ENCODE measurements at regions not wholly inside any gene's neighbourhood (a gene's known extent, or its start where the extent isn't known, plus 50 kb on each side); places are given as distances from the start of the nearest gene placed in this dataset.

GRCh38 chr7:156458011-156458410 is 182.6 kb upstream of the RNF32 start:
- Mint-ChIP-seq H3K4me1 (no peaks in the 10 kb centered on the region), H3K9me3 (ENCODE audit: low read depth) (no peaks in the 10 kb centered on the region), H3K4me3 (no peak overlapping the region), H3K27ac (no peak overlapping the region), H3K27me3 (peaks cover 2% of the 10 kb centered on the region), H3K36me3 (no peaks in the 10 kb centered on the region)
- DNase-seq = no peak
- CTCF ChIA-PET = no interaction called here
- no peak for ATAC-seq

GRCh38 chr7:156456503-156457115 is 184.0 kb upstream of the RNF32 start:
- no peak for ATAC-seq
- H3K27ac Mint-ChIP-seq = no peak overlapping the region
- no peak for DNase-seq
- H3K4me3 Mint-ChIP-seq = no peak overlapping the region
- H3K9me3 Mint-ChIP-seq (ENCODE audit: low read depth) = no peaks in the 10 kb centered on the region
- no peaks in the 10 kb centered on the region for H3K36me3 Mint-ChIP-seq
- CTCF ChIA-PET = no interaction called here
- no peaks in the 10 kb centered on the region for H3K4me1 Mint-ChIP-seq
- peaks cover 5% of the 10 kb centered on the region for H3K27me3 Mint-ChIP-seq

GRCh38 chr7:156456032-156456431 is 184.5 kb upstream of the RNF32 start:
- no peaks in the 10 kb centered on the region for H3K36me3 Mint-ChIP-seq
- H3K9me3 Mint-ChIP-seq (ENCODE audit: low read depth) = no peaks in the 10 kb centered on the region
- H3K27ac Mint-ChIP-seq = no peak overlapping the region
- H3K4me3 Mint-ChIP-seq = no peak overlapping the region
- DNase-seq (no peak), ATAC-seq (no peak)
- peaks cover 5% of the 10 kb centered on the region for H3K27me3 Mint-ChIP-seq
- H3K4me1 Mint-ChIP-seq = no peaks in the 10 kb centered on the region
- CTCF ChIA-PET = no interaction called here

- Mint-ChIP-seq H3K4me1 (no peaks in the 10 kb centered on the region), H3K27ac (no peak overlapping the region), H3K36me3 (no peaks in the 10 kb centered on the region), H3K9me3 (ENCODE audit: low read depth) (no peaks in the 10 kb centered on the region), H3K27me3 (peaks cover 3% of the 10 kb centered on the region), H3K4me3 (no peak overlapping the region)
- ATAC-seq (no peak), DNase-seq (no peak)
- CTCF ChIA-PET = no interaction called here
Measured at GRCh38 chr7:156450473-156450872, 190.1 kb upstream of the RNF32 start.

- CTCF ChIA-PET = no interaction called here
- no peak overlapping the region for H3K27ac Mint-ChIP-seq
- no peak for ATAC-seq
- no peaks in the 10 kb centered on the region for H3K4me1 Mint-ChIP-seq
- no peak for DNase-seq
- H3K36me3 Mint-ChIP-seq = no peaks in the 10 kb centered on the region
- no peaks in the 10 kb centered on the region for H3K9me3 Mint-ChIP-seq (ENCODE audit: low read depth)
- H3K4me3 Mint-ChIP-seq = no peak overlapping the region
- peaks cover 3% of the 10 kb centered on the region for H3K27me3 Mint-ChIP-seq
Measured at GRCh38 chr7:156448918-156449317, 191.7 kb upstream of the RNF32 start.

- no peaks in the 10 kb centered on the region for H3K36me3 Mint-ChIP-seq
- H3K27ac Mint-ChIP-seq = no peak overlapping the region
- H3K4me3 Mint-ChIP-seq = no peak overlapping the region
- no peaks in the 10 kb centered on the region for H3K9me3 Mint-ChIP-seq (ENCODE audit: low read depth)
- ATAC-seq = no peak
- no peak for DNase-seq
- peaks cover 6% of the 10 kb centered on the region for H3K27me3 Mint-ChIP-seq
- CTCF ChIA-PET = no interaction called here
- H3K4me1 Mint-ChIP-seq = no peaks in the 10 kb centered on the region
Measured at GRCh38 chr7:156446990-156447389, 193.6 kb upstream of the RNF32 start.

GRCh38 chr7:156445997-156446761 is 194.4 kb upstream of the RNF32 start:
- peaks cover 6% of the 10 kb centered on the region for H3K27me3 Mint-ChIP-seq
- H3K9me3 Mint-ChIP-seq (ENCODE audit: low read depth) = no peaks in the 10 kb centered on the region
- H3K4me3 Mint-ChIP-seq = no peak overlapping the region
- no peak for ATAC-seq
- no peaks in the 10 kb centered on the region for H3K36me3 Mint-ChIP-seq
- no peaks in the 10 kb centered on the region for H3K4me1 Mint-ChIP-seq
- no peak overlapping the region for H3K27ac Mint-ChIP-seq
- CTCF ChIA-PET = no interaction called here
- DNase-seq = no peak

- CTCF ChIA-PET = no interaction called here
- DNase-seq (no peak), ATAC-seq (no peak)
- H3K36me3 Mint-ChIP-seq = no peaks in the 10 kb centered on the region
- H3K9me3 Mint-ChIP-seq (ENCODE audit: low read depth) = no peaks in the 10 kb centered on the region
- no peaks in the 10 kb centered on the region for H3K4me1 Mint-ChIP-seq
- no peak overlapping the region for H3K4me3 Mint-ChIP-seq
- no peak overlapping the region for H3K27ac Mint-ChIP-seq
- H3K27me3 Mint-ChIP-seq = peaks cover 6% of the 10 kb centered on the region
Measured at GRCh38 chr7:156442516-156442915, 198.1 kb upstream of the RNF32 start.

GRCh38 chr7:156440456-156440855 is 200.1 kb upstream of the RNF32 start:
- Mint-ChIP-seq H3K36me3 (no peaks in the 10 kb centered on the region), H3K27ac (no peak overlapping the region), H3K27me3 (peaks cover 6% of the 10 kb centered on the region), H3K4me3 (no peak overlapping the region), H3K4me1 (no peaks in the 10 kb centered on the region), H3K9me3 (ENCODE audit: low read depth) (no peaks in the 10 kb centered on the region)
- no peak for ATAC-seq
- no peak for DNase-seq
- CTCF ChIA-PET = no interaction called here

- ATAC-seq = no peak
- no peak overlapping the region for H3K4me3 Mint-ChIP-seq
- H3K27me3 Mint-ChIP-seq = peaks cover 6% of the 10 kb centered on the region
- H3K4me1 Mint-ChIP-seq = no peaks in the 10 kb centered on the region
- CTCF ChIA-PET = no interaction called here
- H3K9me3 Mint-ChIP-seq (ENCODE audit: low read depth) = no peaks in the 10 kb centered on the region
- H3K27ac Mint-ChIP-seq = no peak overlapping the region
- no peak for DNase-seq
- H3K36me3 Mint-ChIP-seq = no peaks in the 10 kb centered on the region
Measured at GRCh38 chr7:156438011-156438410, 202.6 kb upstream of the RNF32 start.

GRCh38 chr7:156437021-156437614 is 203.5 kb upstream of the RNF32 start:
- H3K27ac Mint-ChIP-seq = no peak overlapping the region
- no peaks in the 10 kb centered on the region for H3K36me3 Mint-ChIP-seq

GRCh38 chr7:156435486-156436231 is 204.9 kb upstream of the RNF32 start:
- no peaks in the 10 kb centered on the region for H3K36me3 Mint-ChIP-seq
- no peaks in the 10 kb centered on the region for H3K27me3 Mint-ChIP-seq
- no peaks in the 10 kb centered on the region for H3K4me1 Mint-ChIP-seq
- ATAC-seq (no peak), DNase-seq (no peak)
- no peaks in the 10 kb centered on the region for H3K9me3 Mint-ChIP-seq (ENCODE audit: low read depth)
- no peak overlapping the region for H3K4me3 Mint-ChIP-seq
- CTCF ChIA-PET = no interaction called here
- H3K27ac Mint-ChIP-seq = no peak overlapping the region

More at GRCh38 chr7:156437021-156437614, 203.5 kb upstream of the RNF32 start:
- DNase-seq = no peak
- CTCF ChIA-PET = no interaction called here
- no peak for ATAC-seq
- Mint-ChIP-seq H3K9me3 (ENCODE audit: low read depth) (no peaks in the 10 kb centered on the region), H3K4me1 (no peaks in the 10 kb centered on the region), H3K27me3 (no peaks in the 10 kb centered on the region), H3K4me3 (no peak overlapping the region)

- CTCF ChIA-PET = interaction anchor here (0.5 kb wide), 1 partner anchor 148 kb away, joined by 4 read pairs; no protein-coding TSS in a partner anchor
- Mint-ChIP-seq H3K9me3 (ENCODE audit: low read depth) (no peaks in the 10 kb centered on the region), H3K4me3 (no peak overlapping the region), H3K27me3 (no peaks in the 10 kb centered on the region), H3K36me3 (no peaks in the 10 kb centered on the region), H3K27ac (no peak overlapping the region), H3K4me1 (no peaks in the 10 kb centered on the region)
- no peak for ATAC-seq
- no peak for DNase-seq
Measured at GRCh38 chr7:156434706-156435105, 205.9 kb upstream of the RNF32 start.

- H3K27me3 Mint-ChIP-seq = no peaks in the 10 kb centered on the region
- no peak overlapping the region for H3K4me3 Mint-ChIP-seq
- no peaks in the 10 kb centered on the region for H3K36me3 Mint-ChIP-seq
- no peak for DNase-seq
- CTCF ChIA-PET = no interaction called here
- H3K27ac Mint-ChIP-seq = no peak overlapping the region
- no peaks in the 10 kb centered on the region for H3K4me1 Mint-ChIP-seq
- no peaks in the 10 kb centered on the region for H3K9me3 Mint-ChIP-seq (ENCODE audit: low read depth)
- no peak for ATAC-seq
Measured at GRCh38 chr7:156432018-156432417, 208.6 kb upstream of the RNF32 start.

All from activated CD8-positive, alpha-beta memory T cell treated with anti-CD3 and anti-CD28 coated beads, Interleukin-2, amount 10 ng/mL, durations not matched to agents 7 days and 5 days (primary cell).